ENCODE measurements at regions not wholly inside any gene's neighbourhood (a gene's known extent, or its start where the extent isn't known, plus 50 kb on each side); places are given as distances from the start of the nearest gene placed in this dataset.

- DNase-seq (ENCODE audit: extremely low read depth, low read depth) = no peak
- TF ChIP-seq, protein P1, sequence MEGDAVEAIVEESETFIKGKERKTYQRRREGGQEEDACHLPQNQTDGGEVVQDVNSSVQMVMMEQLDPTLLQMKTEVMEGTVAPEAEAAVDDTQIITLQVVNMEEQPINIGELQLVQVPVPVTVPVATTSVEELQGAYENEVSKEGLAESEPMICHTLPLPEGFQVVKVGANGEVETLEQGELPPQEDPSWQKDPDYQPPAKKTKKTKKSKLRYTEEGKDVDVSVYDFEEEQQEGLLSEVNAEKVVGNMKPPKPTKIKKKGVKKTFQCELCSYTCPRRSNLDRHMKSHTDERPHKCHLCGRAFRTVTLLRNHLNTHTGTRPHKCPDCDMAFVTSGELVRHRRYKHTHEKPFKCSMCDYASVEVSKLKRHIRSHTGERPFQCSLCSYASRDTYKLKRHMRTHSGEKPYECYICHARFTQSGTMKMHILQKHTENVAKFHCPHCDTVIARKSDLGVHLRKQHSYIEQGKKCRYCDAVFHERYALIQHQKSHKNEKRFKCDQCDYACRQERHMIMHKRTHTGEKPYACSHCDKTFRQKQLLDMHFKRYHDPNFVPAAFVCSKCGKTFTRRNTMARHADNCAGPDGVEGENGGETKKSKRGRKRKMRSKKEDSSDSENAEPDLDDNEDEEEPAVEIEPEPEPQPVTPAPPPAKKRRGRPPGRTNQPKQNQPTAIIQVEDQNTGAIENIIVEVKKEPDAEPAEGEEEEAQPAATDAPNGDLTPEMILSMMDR (IDR thresholded peaks at IDR 0.05; ENCODE audit: low read depth, low read length, missing control alignments) = no peak
- no peak overlapping the region for H3K4me3 ChIP-seq (replicated peaks; ENCODE audit: low read depth, low read length)
These were observed 215.5 kb upstream of the RPL38 start for GRCh38 chr17:73987845-73988509.

- no peak for DNase-seq (ENCODE audit: extremely low read depth, low read depth)
- TF ChIP-seq, protein P1 (IDR thresholded peaks at IDR 0.05; ENCODE audit: low read depth, low read length, missing control alignments) = no peak
- H3K4me3 ChIP-seq (replicated peaks; ENCODE audit: low read depth, low read length) = no peak overlapping the region
These were observed 213.8 kb upstream of the RPL38 start for GRCh38 chr17:73989671-73990070.

DNA sequence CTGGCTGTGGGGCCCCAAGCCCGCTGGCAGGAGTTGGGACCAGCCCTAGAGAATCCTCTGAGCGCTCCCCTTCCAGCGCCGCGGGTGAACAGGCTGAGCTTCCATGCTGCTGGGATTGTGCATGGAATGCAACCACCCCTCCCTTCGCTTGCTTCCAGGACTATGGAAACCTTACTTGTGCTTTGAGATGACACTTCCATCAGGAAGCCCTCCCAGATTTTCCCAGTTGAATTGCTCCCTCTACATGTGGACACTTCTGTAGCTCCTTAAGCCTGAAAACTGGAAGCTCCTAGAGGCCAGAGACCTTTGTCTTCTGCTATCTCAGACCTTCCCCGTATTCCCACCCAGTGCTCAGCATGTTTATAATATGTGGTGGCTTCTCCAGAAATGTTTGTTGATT is 213.2 kb upstream of the RPL38 start:
- no peak overlapping the region for H3K4me3 ChIP-seq (replicated peaks; ENCODE audit: low read depth, low read length)
- TF ChIP-seq, protein P1 (IDR thresholded peaks at IDR 0.05; ENCODE audit: low read depth, low read length, missing control alignments) = no peak
- no peak for DNase-seq (ENCODE audit: extremely low read depth, low read depth)

DNA sequence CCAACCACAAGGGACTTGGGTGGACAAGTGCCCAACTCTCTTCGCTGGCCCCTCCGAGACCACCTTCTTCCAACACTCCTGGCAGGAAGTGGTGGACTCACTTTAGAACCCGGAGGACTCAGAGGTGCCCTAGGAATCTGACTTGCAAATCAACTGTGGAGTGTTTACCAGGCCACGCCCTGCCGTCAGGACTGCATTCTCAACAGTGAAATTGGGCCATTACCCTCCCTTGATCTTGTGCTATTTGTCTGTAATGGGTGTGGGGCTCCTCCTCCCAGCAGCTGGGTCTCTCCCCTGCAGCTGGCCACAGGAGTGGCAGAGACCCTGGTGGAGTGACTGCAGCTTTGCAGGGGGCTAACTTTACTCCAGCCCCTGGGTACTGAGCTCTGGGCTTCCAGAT is 212.2 kb upstream of the RPL38 start:
- no peak for DNase-seq (ENCODE audit: extremely low read depth, low read depth)
- TF ChIP-seq, protein P1 (IDR thresholded peaks at IDR 0.05; ENCODE audit: low read depth, low read length, missing control alignments) = no peak

DNA sequence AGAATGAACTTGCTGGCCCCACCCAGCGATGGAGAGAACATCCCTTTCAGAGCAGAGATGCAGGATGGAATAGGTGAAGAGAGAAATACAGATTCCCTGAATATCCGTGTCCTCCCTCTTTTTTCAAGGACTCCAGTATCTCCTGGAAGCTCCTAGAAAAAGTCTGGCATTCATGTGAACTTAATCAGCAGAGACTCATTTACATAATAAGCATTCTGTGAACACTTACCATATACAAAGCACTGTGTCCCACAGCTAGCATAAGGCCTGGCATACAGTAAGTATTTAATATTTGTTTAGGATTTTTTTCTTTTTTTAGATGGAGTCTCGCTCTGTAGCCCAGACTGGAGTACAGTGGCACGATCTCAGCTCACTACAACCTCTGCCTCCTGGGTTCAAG is 208.5 kb upstream of the RPL38 start:
- no peak for DNase-seq (ENCODE audit: extremely low read depth, low read depth)
- TF ChIP-seq, protein P1 (IDR thresholded peaks at IDR 0.05; ENCODE audit: low read depth, low read length, missing control alignments) = no peak
- H3K4me3 ChIP-seq (replicated peaks; ENCODE audit: low read depth, low read length) = no peak overlapping the region

More for the DNA sequence above, 212.2 kb upstream of the RPL38 start:
- no peak overlapping the region for H3K4me3 ChIP-seq (replicated peaks; ENCODE audit: low read depth, low read length)

- TF ChIP-seq, protein P1 (IDR thresholded peaks at IDR 0.05; ENCODE audit: low read depth, low read length, missing control alignments) = no peak
- no peak for DNase-seq (ENCODE audit: extremely low read depth, low read depth)
- no peak overlapping the region for H3K4me3 ChIP-seq (replicated peaks; ENCODE audit: low read depth, low read length)
These were observed 206.4 kb upstream of the RPL38 start for GRCh38 chr17:73997059-73997458.

- TF ChIP-seq, protein P1 (IDR thresholded peaks at IDR 0.05; ENCODE audit: low read depth, low read length, missing control alignments) = no peak
- no peak for DNase-seq (ENCODE audit: extremely low read depth, low read depth)
- H3K4me3 ChIP-seq (replicated peaks; ENCODE audit: low read depth, low read length) = no peak overlapping the region
These were observed 205.2 kb upstream of the RPL38 start for GRCh38 chr17:73998249-73998648.
